ENCODE measurements at regions not wholly inside any gene's neighbourhood (a gene's known extent, or its start where the extent isn't known, plus 50 kb on each side); places are given as distances from the start of the nearest gene placed in this dataset.

- Mint-ChIP-seq H3K36me3 (ENCODE audit: low read depth) (no peaks in the 10 kb centered on the region), H3K4me3 (ENCODE audit: unreplicated experiment) (no peak overlapping the region), H3K9me3 (ENCODE audit: low read depth) (peaks cover 2% of the 10 kb centered on the region), H3K27ac (ENCODE audit: unreplicated experiment) (no peak overlapping the region), H3K4me1 (ENCODE audit: low read depth) (peaks cover 9% of the 10 kb centered on the region), H3K27me3 (ENCODE audit: low read depth) (peaks cover 10% of the 10 kb centered on the region)
- no peak for DNase-seq (ENCODE audit: low spot score)
- TF ChIP-seq CTCF (IDR thresholded peaks at IDR 0.05), result no peak
Observed at GRCh38 chr7:25408012-25408687, 179.9 kb upstream of the NPVF start.

GRCh38 chr7:25408876-25409275 lies 180.6 kb upstream of the NPVF start:
- Mint-ChIP-seq H3K4me3 (ENCODE audit: unreplicated experiment) (no peak overlapping the region), H3K27me3 (ENCODE audit: low read depth) (peaks cover 11% of the 10 kb centered on the region), H3K9me3 (ENCODE audit: low read depth) (peaks cover 2% of the 10 kb centered on the region), H3K27ac (ENCODE audit: unreplicated experiment) (no peak overlapping the region), H3K36me3 (ENCODE audit: low read depth) (no peaks in the 10 kb centered on the region), H3K4me1 (ENCODE audit: low read depth) (peaks cover 9% of the 10 kb centered on the region)
- no peak for DNase-seq (ENCODE audit: low spot score)
- TF ChIP-seq CTCF (IDR thresholded peaks at IDR 0.05), result no peak

GRCh38 chr7:25409897-25410636 lies 181.8 kb upstream of the NPVF start:
- Mint-ChIP-seq H3K4me3 (ENCODE audit: unreplicated experiment) (no peak overlapping the region), H3K27ac (ENCODE audit: unreplicated experiment) (no peak overlapping the region), H3K36me3 (ENCODE audit: low read depth) (no peaks in the 10 kb centered on the region), H3K27me3 (ENCODE audit: low read depth) (peaks cover 11% of the 10 kb centered on the region), H3K4me1 (ENCODE audit: low read depth) (peaks cover 9% of the 10 kb centered on the region), H3K9me3 (ENCODE audit: low read depth) (no peaks in the 10 kb centered on the region)
- TF ChIP-seq CTCF (IDR thresholded peaks at IDR 0.05), result no peak
- DNase-seq (ENCODE audit: low spot score), result no peak

DNA sequence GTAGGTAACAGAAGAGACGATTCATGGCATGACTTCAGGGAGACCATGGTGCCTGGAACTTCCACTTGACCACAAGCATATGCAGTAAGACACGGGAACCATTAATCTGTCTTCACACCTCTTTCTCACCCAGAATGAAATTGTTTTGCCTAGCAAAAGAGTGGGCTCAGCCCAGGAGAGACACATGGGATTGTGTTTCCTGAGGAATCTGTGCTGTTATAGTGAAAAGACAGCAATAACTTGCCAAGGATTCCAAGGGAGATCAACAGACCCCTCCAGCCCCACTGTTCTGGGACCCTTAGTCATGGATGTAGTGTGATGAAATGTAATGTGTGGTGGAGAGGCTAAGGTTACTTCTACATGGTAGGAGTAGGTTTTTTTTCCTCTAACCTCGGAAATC lies 192.5 kb upstream of the NPVF start:
- TF ChIP-seq CTCF (IDR thresholded peaks at IDR 0.05), result no peak
- Mint-ChIP-seq H3K27ac (ENCODE audit: unreplicated experiment) (no peak overlapping the region), H3K4me3 (ENCODE audit: unreplicated experiment) (no peak overlapping the region), H3K36me3 (ENCODE audit: low read depth) (no peaks in the 10 kb centered on the region), H3K27me3 (ENCODE audit: low read depth) (peaks cover 13% of the 10 kb centered on the region), H3K9me3 (ENCODE audit: low read depth) (no peaks in the 10 kb centered on the region), H3K4me1 (ENCODE audit: low read depth) (peaks cover 8% of the 10 kb centered on the region)
- no peak for DNase-seq (ENCODE audit: low spot score)

DNA sequence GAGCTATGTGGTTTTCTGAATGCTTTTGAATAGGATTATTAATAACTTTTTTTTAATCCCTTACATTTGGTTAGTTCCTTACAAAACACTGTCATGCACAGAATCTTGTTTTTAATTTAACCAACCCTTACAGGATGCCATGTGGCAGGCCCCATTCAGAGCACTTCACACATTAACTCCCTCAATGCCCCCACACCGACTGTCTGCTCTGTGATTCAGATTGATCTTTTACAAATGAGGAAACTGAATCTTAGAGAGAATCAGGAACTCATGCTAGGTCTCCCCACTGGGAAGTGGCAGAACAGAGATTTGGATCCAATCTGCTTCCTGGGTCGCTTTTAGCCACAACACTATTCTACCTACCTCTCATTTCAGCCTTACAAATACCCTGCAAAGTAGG lies 195.8 kb upstream of the NPVF start:
- Mint-ChIP-seq H3K4me3 (ENCODE audit: unreplicated experiment) (no peak overlapping the region), H3K27ac (ENCODE audit: unreplicated experiment) (no peak overlapping the region)
- no peak for TF ChIP-seq CTCF (IDR thresholded peaks at IDR 0.05)

More for the DNA sequence above, 195.8 kb upstream of the NPVF start:
- no peak for DNase-seq (ENCODE audit: low spot score)
- Mint-ChIP-seq H3K27me3 (ENCODE audit: low read depth) (peaks cover 6% of the 10 kb centered on the region), H3K9me3 (ENCODE audit: low read depth) (no peaks in the 10 kb centered on the region), H3K4me1 (ENCODE audit: low read depth) (peaks cover 8% of the 10 kb centered on the region), H3K36me3 (ENCODE audit: low read depth) (no peaks in the 10 kb centered on the region)

Measured in chondrocyte (in vitro differentiated cells).